ENCODE measurements at regions not wholly inside any gene's neighbourhood (a gene's known extent, or its start where the extent isn't known, plus 50 kb on each side); places are given as distances from the start of the nearest gene placed in this dataset.

GRCh38 chr2:223219872-223220657, 168.1 kb downstream of the KCNE4 start:
- H3K9me3 Mint-ChIP-seq (ENCODE audit: insufficient read depth), result no peaks in the 10 kb centered on the region
- no peak for DNase-seq
- Histone ChIP-seq H2AFZ (ENCODE audit: insufficient read depth, low read depth, low read length, poor library complexity, severe bottlenecking) (no peak overlapping the region), H3K4me1 (ENCODE audit: control insufficient read depth in 2 of 2, insufficient read depth in 2 of 2, low read length in 2 of 2) (no peaks in the 10 kb centered on the region), H3K4me2 (replicated peaks; ENCODE audit: low read depth, low read length, poor library complexity, severe bottlenecking) (no peak overlapping the region), H3K4me3 (ENCODE audit: control extremely low read depth in 1 of 5, extremely low read depth in 1 of 5, insufficient read depth in 1 of 5, low read depth in 2 of 5, low read length in 4 of 5) (no peak overlapping the region), H3K9ac (ENCODE audit: low read length) (no peak overlapping the region), H3K36me3 (replicated peaks in 1 of 2; ENCODE audit: control extremely low read depth in 1 of 2, control insufficient read depth in 1 of 2, extremely low read depth in 1 of 2, insufficient read depth in 2 of 2, low read length in 1 of 2) (no peaks in the 10 kb centered on the region), H3K27ac (ENCODE audit: low read length in 2 of 2) (no peak overlapping the region), H3K9me3 (ENCODE audit: control extremely low read depth in 1 of 3, control insufficient read depth in 2 of 3, insufficient read depth in 1 of 3, low read length in 2 of 3) (no peaks in the 10 kb centered on the region), H3K27me3 (replicated peaks in 1 of 4; ENCODE audit: control extremely low read depth in 1 of 4, control insufficient read depth in 3 of 4, insufficient read depth in 4 of 4, low read length in 3 of 4) (no peaks in the 10 kb centered on the region), H4K20me1 (ENCODE audit: control insufficient read depth, insufficient read depth, low read length, poor library complexity, severe bottlenecking) (no peaks in the 10 kb centered on the region), H3K79me2 (ENCODE audit: control insufficient read depth, insufficient read depth, low read length) (no peaks in the 10 kb centered on the region)
- H3K4me1 Mint-ChIP-seq, result no peaks in the 10 kb centered on the region
- TF ChIP-seq CTCF (IDR thresholded peaks at IDR 0.05) (no peak), EZH2 (IDR thresholded peaks at IDR 0.05; ENCODE audit: borderline replicate concordance, insufficient read depth, low read depth, low read length, poor library complexity, severe bottlenecking) (no peak)
- 62% methylated on average over 4 of the region's 9 CpGs for WGBS (ENCODE audit: insufficient coverage)
- ATAC-seq (ENCODE audit: low read depth), result no peak
- no peak overlapping the region for H3K27ac Mint-ChIP-seq
- CTCF ChIA-PET, result no interaction called here
- no peak overlapping the region for H3K4me3 Mint-ChIP-seq
- POLR2A ChIA-PET, result no interaction called here
- intact Hi-C loops (cut with micrococcal nuclease), result no loop called here
- H3K27me3 Mint-ChIP-seq, result peaks cover 4% of the 10 kb centered on the region

GRCh38 chr2:223220658-223220925, 168.6 kb downstream of the KCNE4 start:
- Histone ChIP-seq H3K79me2 (ENCODE audit: control insufficient read depth, insufficient read depth, low read length) (no peaks in the 10 kb centered on the region), H3K9ac (ENCODE audit: low read length) (no peak overlapping the region), H3K27ac (ENCODE audit: low read length in 2 of 2) (no peak overlapping the region), H2AFZ (ENCODE audit: insufficient read depth, low read depth, low read length, poor library complexity, severe bottlenecking) (no peak overlapping the region), H3K4me3 (ENCODE audit: control extremely low read depth in 1 of 5, extremely low read depth in 1 of 5, insufficient read depth in 1 of 5, low read depth in 2 of 5, low read length in 4 of 5) (no peak overlapping the region), H3K9me3 (ENCODE audit: control extremely low read depth in 1 of 3, control insufficient read depth in 2 of 3, insufficient read depth in 1 of 3, low read length in 2 of 3) (no peaks in the 10 kb centered on the region), H3K4me2 (replicated peaks; ENCODE audit: low read depth, low read length, poor library complexity, severe bottlenecking) (no peak overlapping the region), H4K20me1 (ENCODE audit: control insufficient read depth, insufficient read depth, low read length, poor library complexity, severe bottlenecking) (no peaks in the 10 kb centered on the region), H3K36me3 (replicated peaks in 1 of 2; ENCODE audit: control extremely low read depth in 1 of 2, control insufficient read depth in 1 of 2, extremely low read depth in 1 of 2, insufficient read depth in 2 of 2, low read length in 1 of 2) (no peaks in the 10 kb centered on the region), H3K4me1 (ENCODE audit: control insufficient read depth in 2 of 2, insufficient read depth in 2 of 2, low read length in 2 of 2) (no peaks in the 10 kb centered on the region), H3K27me3 (replicated peaks in 1 of 4; ENCODE audit: control extremely low read depth in 1 of 4, control insufficient read depth in 3 of 4, insufficient read depth in 4 of 4, low read length in 3 of 4) (no peaks in the 10 kb centered on the region)
- ATAC-seq (ENCODE audit: low read depth), result no peak
- no peak overlapping the region for H3K27ac Mint-ChIP-seq
- TF ChIP-seq CTCF (IDR thresholded peaks at IDR 0.05), result no peak
- no peak for TF ChIP-seq EZH2 (IDR thresholded peaks at IDR 0.05; ENCODE audit: borderline replicate concordance, insufficient read depth, low read depth, low read length, poor library complexity, severe bottlenecking)
- no peaks in the 10 kb centered on the region for H3K4me1 Mint-ChIP-seq
- no peak for DNase-seq
- H3K4me3 Mint-ChIP-seq, result no peak overlapping the region
- ChIA-PET CTCF (no interaction called here), POLR2A (no interaction called here)
- 33% methylated on average over 1 of the region's 1 CpG for WGBS (ENCODE audit: insufficient coverage)
- no peaks in the 10 kb centered on the region for H3K9me3 Mint-ChIP-seq (ENCODE audit: insufficient read depth)
- intact Hi-C loops (cut with micrococcal nuclease), result no loop called here
- peaks cover 4% of the 10 kb centered on the region for H3K27me3 Mint-ChIP-seq

Data from B cell (primary cell).